Stimulated activated CD4-positive, alpha-beta T cell treated with anti-CD3 and anti-CD28 coated beads, TNF-alpha, amount 100 ng/mL, for 4 hours (primary cell): ENCODE measurements at regions not wholly inside any gene's neighbourhood (a gene's known extent, or its start where the extent isn't known, plus 50 kb on each side); places are given as distances from the start of the nearest gene placed in this dataset.
"Not testable (repeated sequence)": the region's sequence is repeated elsewhere in the genome, so short reads cannot be mapped to it uniquely, and the experiment has no call there.

Experiments used
- DNase-seq, 3 experiments: peaks; one replicate each; pipeline ENCODE4 v3.0.0-alpha.2; 2020; ENCODE audit warnings: low read depth in 3 of 3

DNA sequence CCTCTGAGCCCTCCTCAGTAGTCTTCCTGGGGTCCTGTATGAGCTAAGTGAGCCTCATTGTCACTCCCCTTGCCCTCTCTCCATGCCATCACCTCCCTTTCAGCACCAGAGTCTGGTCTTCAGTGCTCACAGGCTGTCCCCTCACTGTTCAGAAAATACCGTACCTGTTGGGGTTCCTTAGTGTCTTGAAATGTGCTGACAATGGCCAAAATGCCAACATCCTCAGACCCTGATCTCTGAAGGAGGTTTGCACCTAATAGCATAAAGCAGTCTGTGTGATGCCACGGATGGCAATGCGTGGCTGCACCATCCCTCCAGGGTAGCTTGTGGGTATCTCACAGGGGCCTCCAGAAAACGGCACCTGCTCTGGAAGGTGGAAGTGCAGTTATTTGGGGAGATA lies 301.0 kb upstream of the TLE3 start:
- no peak for DNase-seq

- DNase-seq, result no peak
These were observed 299.1 kb upstream of the TLE3 start for GRCh38 chr15:70396807-70397206.

DNA sequence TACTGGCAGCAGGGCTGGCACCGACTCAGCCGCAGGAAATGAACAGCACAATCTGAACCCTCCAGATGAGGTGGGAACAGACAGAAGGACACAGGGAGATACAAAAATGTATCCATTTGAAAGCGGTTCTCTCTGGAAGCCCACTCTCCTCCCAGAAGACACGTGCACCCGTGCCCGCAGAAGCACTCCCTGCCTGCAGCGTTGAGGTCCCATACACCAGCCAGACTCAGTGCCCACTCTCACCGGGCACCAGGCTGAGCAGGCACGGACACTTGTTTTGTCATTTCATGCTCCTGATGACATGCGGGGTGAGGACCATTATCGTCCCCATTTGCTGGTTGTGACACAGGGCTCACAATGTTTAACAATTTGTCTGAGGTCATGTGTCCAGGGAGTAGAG lies 297.4 kb upstream of the TLE3 start:
- DNase-seq, result no peak

GRCh38 chr15:70390723-70391122 lies 293.0 kb upstream of the TLE3 start:
- DNase-seq, result no peak

DNA sequence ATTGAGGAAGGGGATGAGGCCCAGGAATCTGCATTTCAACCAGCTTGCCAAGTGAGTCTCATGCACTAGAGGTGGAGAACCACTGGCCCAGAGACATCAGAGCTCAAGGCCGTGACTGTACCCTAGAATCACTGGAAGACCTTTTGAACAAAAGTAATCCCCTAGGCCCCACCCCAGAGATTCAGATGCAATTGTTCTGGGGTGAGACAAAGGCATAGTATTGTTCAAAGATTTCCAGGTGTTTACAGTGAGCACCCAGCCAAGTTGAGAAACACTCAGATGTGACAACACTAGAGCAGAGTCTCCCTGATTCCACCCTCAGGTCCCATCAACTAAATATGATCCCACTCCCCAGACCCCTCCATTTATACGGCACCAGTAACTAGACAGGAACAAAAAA lies 290.3 kb upstream of the TLE3 start:
- no peak for DNase-seq

DNA sequence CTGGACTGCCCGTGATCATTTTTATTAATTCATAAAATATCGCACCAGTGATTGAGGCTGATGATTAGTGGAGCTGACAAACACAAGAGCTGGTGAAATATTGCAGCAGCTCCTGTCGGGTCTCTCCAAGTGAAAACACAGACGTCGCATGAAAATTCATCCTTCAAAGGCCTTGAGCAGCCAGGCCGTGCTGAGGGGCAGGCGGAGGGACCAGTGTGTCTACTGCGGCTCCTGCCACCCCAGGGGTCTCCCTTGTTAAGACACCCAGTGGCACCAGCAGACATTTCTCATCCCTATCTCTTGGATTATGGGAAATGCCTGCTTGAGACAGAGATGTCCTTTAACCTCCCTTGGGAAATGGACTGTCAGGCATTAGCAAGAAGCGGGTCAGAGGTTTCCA lies 289.4 kb upstream of the TLE3 start:
- no peak for DNase-seq

- no peak for DNase-seq
These were observed 288.0 kb upstream of the TLE3 start for GRCh38 chr15:70385711-70386110.

DNA sequence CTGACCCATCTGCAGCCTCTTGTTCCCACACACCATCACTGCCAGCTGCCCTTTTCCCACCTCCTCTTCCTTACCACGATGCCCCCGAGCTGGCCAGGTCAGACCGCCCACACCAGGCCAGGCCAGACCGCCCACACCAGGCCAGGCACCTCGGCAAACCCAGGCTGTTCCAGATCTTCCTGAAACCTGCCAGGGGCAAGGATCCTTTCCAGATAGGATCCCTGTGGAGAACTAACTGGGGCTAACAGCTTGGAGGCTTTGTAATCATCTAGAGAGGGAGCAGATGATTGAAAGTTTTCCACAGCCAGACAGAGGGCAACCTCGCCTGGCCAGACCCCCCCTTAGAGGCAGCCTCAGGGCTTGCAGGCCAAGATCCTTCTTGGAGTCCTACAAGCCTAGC lies 287.3 kb upstream of the TLE3 start:
- no peak for DNase-seq

GRCh38 chr15:70383856-70384255 lies 286.1 kb upstream of the TLE3 start:
- no peak for DNase-seq

DNA sequence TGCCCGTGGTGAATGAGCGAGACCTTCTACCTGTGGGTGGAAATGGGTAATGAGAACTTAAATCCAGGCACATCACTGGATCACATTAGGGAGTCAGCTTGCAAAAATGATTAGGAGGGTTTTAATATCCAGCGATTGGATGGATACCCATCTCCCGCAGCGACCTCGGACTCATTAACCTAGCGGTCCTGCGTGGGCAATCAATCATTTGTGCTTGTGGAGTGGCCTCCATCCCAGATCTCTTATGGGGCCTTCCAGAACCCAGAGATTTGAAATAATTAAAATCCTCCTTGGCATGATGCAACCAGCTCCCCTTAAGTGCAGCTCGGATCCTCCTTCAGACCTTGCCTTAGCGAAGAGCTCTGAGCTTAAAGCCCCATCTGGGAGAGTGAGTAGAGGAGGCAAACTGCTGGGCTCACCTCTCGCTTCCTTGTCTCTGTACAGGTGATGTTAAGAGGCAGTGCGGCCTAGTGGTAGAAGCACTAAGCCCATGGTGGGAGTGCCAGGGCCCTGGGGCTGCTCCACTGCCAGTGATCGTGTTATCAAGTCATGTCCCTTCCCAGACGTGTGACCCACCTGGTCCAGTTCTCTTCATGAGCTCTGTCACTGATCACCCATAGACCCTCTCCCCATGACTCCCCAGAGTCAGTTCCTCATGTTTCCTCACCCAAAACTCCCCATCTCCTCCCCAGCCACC lies 285.2 kb upstream of the TLE3 start:
- DNase-seq, result no peak

DNA sequence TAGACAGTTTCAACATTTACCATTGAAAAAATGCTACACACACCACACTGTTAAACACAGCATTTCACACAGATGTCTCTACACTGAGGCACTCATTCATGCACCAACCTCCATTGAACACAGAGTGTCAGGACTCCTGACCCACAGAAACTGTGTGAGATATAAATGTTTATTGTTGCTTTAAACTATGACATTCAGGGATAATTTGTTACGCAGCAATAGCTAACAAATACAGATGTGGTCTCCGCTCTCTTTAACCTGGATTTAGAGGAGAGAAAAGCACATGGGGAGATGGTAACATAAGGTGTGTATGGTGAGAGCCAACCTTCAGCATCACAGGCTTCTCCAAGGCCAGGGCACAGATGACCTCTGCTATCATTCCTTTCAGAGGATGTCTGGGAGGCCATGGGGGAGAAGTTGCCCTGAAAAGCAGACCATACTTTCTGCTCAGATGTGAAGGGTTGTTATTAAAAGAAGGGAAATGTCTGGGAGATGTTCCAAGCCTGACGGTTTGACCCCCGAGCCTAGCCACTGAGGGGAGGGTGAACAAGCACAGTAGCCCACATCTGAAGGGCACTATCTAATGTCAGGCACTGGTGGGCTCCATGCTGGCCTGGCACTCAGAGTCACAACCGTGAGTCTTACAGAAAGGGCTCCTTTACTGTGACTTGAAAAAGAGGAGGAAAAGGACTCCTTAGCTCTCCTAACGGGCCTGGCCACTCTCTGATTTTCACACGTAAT lies 284.5 kb upstream of the TLE3 start:
- no peak for DNase-seq

- DNase-seq, result no peak
These were observed 282.5 kb upstream of the TLE3 start for GRCh38 chr15:70379938-70380883.

DNA sequence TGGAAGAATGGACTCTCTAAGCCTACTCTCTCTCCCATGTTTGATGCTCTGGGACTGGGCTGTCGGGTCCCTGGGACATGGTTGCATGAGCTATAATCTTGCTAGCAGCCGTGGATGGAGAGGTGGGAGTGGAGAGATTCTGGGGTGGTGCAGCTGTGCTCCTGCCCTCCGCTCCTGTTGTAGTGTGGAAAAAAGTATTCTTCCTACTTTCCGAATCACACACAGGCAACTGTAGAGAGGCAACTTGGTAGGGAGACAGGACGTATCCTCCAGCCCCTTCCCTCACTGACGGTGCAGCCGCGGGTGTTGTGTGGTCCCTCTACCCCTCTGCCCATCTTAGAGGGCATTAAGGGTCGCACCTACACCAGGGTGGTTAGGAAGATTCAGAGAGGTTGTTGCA lies 281.4 kb upstream of the TLE3 start:
- DNase-seq, result no peak

- no peak for DNase-seq
These were observed 280.7 kb upstream of the TLE3 start for GRCh38 chr15:70378126-70379031.

GRCh38 chr15:70376929-70377691 lies 279.4 kb upstream of the TLE3 start:
- DNase-seq, result no peak

DNA sequence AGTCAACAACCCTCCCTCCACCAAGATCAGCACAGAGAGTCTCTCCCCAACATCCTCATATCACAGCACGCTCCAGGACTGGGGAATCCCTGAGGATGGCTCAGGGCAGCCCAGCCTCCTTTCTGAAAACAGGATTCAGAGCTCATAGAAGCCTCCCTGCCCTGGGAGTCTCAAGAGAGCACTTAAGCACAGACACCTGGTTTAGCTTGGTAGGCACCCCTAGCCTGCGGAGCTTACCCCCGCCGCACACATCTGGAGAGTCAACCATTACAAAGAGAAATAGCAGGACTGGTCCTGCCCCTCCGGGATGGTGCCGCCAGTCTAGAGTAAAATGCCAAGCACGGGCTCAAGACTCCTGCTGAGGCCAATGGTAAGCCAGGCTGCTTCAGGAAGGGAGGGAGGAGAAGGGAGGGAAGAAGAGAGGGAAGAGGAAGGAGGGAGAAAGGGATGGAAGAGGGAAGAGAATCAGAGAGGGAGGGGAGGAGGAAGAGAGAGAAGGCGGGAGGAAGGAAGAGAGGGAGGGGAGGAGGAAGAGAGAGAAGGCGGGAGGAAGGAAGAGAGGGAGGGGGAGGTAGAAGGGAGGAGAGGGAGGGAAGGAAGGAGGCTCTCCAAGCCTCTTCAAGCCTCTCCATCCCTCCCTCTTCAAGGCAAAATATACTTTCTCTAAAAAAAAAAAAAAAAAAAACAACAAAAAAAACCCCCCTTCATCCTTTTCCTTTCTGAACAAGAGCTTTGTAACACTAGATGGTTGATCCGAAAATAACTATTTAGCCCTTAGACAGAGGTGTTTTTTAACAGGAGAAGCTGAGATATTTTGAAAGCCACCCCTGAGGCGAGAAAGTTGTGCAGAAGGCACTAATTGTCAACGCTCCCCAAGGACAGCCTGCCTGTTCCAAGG lies 278.6 kb upstream of the TLE3 start:
- no peak for DNase-seq

DNA sequence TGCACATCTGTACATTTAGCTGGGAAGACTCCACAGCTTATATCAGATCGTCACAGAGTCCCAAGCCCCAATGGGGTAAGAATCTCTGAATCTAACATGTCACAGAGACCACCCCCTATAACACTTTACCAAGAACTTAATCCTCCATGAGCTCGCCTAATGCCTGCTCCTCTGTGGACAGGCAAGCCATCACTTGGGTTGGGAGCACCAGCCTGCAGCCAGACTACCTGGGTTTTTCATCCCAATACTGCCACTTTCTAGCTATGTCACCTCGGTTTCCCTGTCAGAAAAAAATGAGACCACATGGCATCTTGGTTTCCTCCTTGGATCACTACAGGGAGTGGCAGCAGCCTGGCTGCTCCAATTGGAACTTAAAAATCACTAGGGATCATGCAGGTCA lies 277.9 kb upstream of the TLE3 start:
- DNase-seq, result no peak

- no peak for DNase-seq
These were observed 277.3 kb upstream of the TLE3 start for GRCh38 chr15:70375006-70375431.

- no peak for DNase-seq
These were observed 276.4 kb upstream of the TLE3 start for GRCh38 chr15:70374096-70374495.

DNA sequence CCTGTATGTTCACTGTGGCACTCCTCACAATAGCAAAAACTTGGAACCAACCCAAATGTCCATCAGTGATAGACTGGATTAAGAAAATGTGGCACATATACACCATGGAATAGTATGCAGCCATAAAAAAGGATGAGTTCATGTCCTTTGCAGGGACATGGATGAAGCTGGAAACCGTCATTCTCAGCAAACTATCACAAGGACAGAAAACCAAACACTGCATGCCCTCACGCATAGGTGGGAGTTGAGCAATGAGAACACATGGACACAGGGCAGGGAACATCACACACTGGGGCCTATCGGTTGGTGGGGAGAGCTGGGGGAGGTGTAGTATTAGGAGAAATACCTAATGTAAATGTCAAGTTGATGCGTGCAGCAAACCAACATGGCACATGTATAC lies 275.7 kb upstream of the TLE3 start:
- DNase-seq, result not testable (repeated sequence)
